ENCODE measurements at regions not wholly inside any gene's neighbourhood (a gene's known extent, or its start where the extent isn't known, plus 50 kb on each side); places are given as distances from the start of the nearest gene placed in this dataset.
"Not testable (repeated sequence)": the region's sequence is repeated elsewhere in the genome, so short reads cannot be mapped to it uniquely, and the experiment has no call there.

GRCh38 chr20:47940101-47940813 lies 155.0 kb upstream of the SULF2 start:
- DNase-seq, result no peak

- DNase-seq, result no peak
Measured at GRCh38 chr20:47936612-47937011, 151.3 kb upstream of the SULF2 start.

- no peak for DNase-seq
Measured at GRCh38 chr20:47934761-47935160, 149.5 kb upstream of the SULF2 start.

- no peak for DNase-seq
Measured at GRCh38 chr20:47931443-47931842, 146.2 kb upstream of the SULF2 start.

- no peak for DNase-seq
Measured at GRCh38 chr20:47931002-47931401, 145.7 kb upstream of the SULF2 start.

- DNase-seq, result no peak
Measured at GRCh38 chr20:47929368-47930115, 144.3 kb upstream of the SULF2 start.

- no peak for DNase-seq
Measured at GRCh38 chr20:47927944-47928343, 142.7 kb upstream of the SULF2 start.

- no peak for DNase-seq
Measured at GRCh38 chr20:47927385-47927851, 142.1 kb upstream of the SULF2 start.

GRCh38 chr20:47926731-47927130 lies 141.4 kb upstream of the SULF2 start:
- no peak for DNase-seq

GRCh38 chr20:47925593-47925992 lies 140.3 kb upstream of the SULF2 start:
- DNase-seq, result no peak

GRCh38 chr20:47922269-47922668 lies 137.0 kb upstream of the SULF2 start:
- DNase-seq, result no peak

- not testable (repeated sequence) for DNase-seq
Measured at GRCh38 chr20:47921829-47922228, 136.5 kb upstream of the SULF2 start.

- DNase-seq, result no peak
Measured at GRCh38 chr20:47921408-47921807, 136.1 kb upstream of the SULF2 start.

- DNase-seq, result no peak
Measured at GRCh38 chr20:47917549-47918070, 132.3 kb upstream of the SULF2 start.

- DNase-seq, result no peak
Measured at GRCh38 chr20:47915495-47915894, 130.2 kb upstream of the SULF2 start.

GRCh38 chr20:47914792-47915191 lies 129.5 kb upstream of the SULF2 start:
- DNase-seq, result no peak

GRCh38 chr20:47912786-47913501 lies 127.7 kb upstream of the SULF2 start:
- not testable (repeated sequence) for DNase-seq

- DNase-seq, result not testable (repeated sequence)
Measured at GRCh38 chr20:47912165-47912564, 126.9 kb upstream of the SULF2 start.

- DNase-seq, result not testable (repeated sequence)
Measured at GRCh38 chr20:47909696-47910369, 124.6 kb upstream of the SULF2 start.

GRCh38 chr20:47908361-47909035 lies 123.2 kb upstream of the SULF2 start:
- not testable (repeated sequence) for DNase-seq

- DNase-seq, result not testable (repeated sequence)
Measured at GRCh38 chr20:47907951-47908350, 122.7 kb upstream of the SULF2 start.

- no peak for DNase-seq
Measured at GRCh38 chr20:47907031-47907675, 121.9 kb upstream of the SULF2 start.
